Ovary (tissue), 3 donors: ENCODE measurements at regions not wholly inside any gene's neighbourhood (a gene's known extent, or its start where the extent isn't known, plus 50 kb on each side); places are given as distances from the start of the nearest gene placed in this dataset.

Source experiments
- EP300 ChIP-seq: sonication (generic); formaldehyde crosslinking; IDR thresholded peaks from one replicate; pipeline ENCODE4 v1.6.1; 2017; ENCODE audit warnings: antibody characterized with exemption
- POLR2A ChIP-seq: fragments of 450-650 bp; IDR thresholded peaks from one replicate; pipeline ENCODE4 v1.6.1; 2017; ENCODE audit warnings: antibody characterized with exemption, mild to moderate bottlenecking, moderate library complexity
- TF ChIP-seq, protein P1 (sequence below), 3 donors: fragments of 450-650 bp in 2 of 3; fragments of 200-600 bp in 1 of 3; IDR thresholded peaks; one replicate each; pipeline versions ENCODE4 v1.5.1 to v1.8.0; 2016 to 2022; ENCODE audit warnings: antibody characterized with exemption in 3 of 3, mild to moderate bottlenecking in 1 of 3
- donor health status: DM: no; HTN: no; CAD: no.

GRCh38 chr6:138025528-138025978 lies 81.7 kb downstream of the PERP start:
- TF ChIP-seq, protein P1, sequence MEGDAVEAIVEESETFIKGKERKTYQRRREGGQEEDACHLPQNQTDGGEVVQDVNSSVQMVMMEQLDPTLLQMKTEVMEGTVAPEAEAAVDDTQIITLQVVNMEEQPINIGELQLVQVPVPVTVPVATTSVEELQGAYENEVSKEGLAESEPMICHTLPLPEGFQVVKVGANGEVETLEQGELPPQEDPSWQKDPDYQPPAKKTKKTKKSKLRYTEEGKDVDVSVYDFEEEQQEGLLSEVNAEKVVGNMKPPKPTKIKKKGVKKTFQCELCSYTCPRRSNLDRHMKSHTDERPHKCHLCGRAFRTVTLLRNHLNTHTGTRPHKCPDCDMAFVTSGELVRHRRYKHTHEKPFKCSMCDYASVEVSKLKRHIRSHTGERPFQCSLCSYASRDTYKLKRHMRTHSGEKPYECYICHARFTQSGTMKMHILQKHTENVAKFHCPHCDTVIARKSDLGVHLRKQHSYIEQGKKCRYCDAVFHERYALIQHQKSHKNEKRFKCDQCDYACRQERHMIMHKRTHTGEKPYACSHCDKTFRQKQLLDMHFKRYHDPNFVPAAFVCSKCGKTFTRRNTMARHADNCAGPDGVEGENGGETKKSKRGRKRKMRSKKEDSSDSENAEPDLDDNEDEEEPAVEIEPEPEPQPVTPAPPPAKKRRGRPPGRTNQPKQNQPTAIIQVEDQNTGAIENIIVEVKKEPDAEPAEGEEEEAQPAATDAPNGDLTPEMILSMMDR (IDR thresholded peaks at IDR 0.05): no peak
- no peak for TF ChIP-seq POLR2A
- no peak for TF ChIP-seq EP300
